ENCODE measurements at regions not wholly inside any gene's neighbourhood (a gene's known extent, or its start where the extent isn't known, plus 50 kb on each side); places are given as distances from the start of the nearest gene placed in this dataset.

- H3K27me3 ChIP-seq, result no peaks in the 10 kb centered on the region
- DNase-seq (ENCODE audit: low spot score), result no peak
- no peaks in the 10 kb centered on the region for H3K36me3 ChIP-seq
- H3K9me3 ChIP-seq, result no peaks in the 10 kb centered on the region
- TF ChIP-seq CTCF (IDR thresholded peaks at IDR 0.05), result no peak
- H3K27ac ChIP-seq, result no peak overlapping the region
- no peaks in the 10 kb centered on the region for H3K4me1 ChIP-seq
- no peak overlapping the region for H3K4me3 ChIP-seq
Observed at GRCh38 chr11:70913715-70914231, 338.6 kb downstream of the SHANK2 start.

GRCh38 chr11:70914496-70914895, 337.9 kb downstream of the SHANK2 start:
- Histone ChIP-seq H3K27me3 (no peaks in the 10 kb centered on the region), H3K4me3 (no peak overlapping the region), H3K27ac (no peak overlapping the region), H3K36me3 (no peaks in the 10 kb centered on the region), H3K9me3 (no peaks in the 10 kb centered on the region), H3K4me1 (no peaks in the 10 kb centered on the region)
- TF ChIP-seq CTCF (IDR thresholded peaks at IDR 0.05), result no peak
- no peak for DNase-seq (ENCODE audit: low spot score)

- Histone ChIP-seq H3K27ac (no peak overlapping the region), H3K36me3 (no peaks in the 10 kb centered on the region), H3K9me3 (peaks cover 0 to 7% of the 10 kb centered on the region in 2 donors), H3K4me3 (no peak overlapping the region), H3K4me1 (no peaks in the 10 kb centered on the region), H3K27me3 (no peaks in the 10 kb centered on the region)
- TF ChIP-seq CTCF (IDR thresholded peaks at IDR 0.05), result no peak
- DNase-seq (ENCODE audit: low spot score), result no peak
Observed at GRCh38 chr11:70915158-70915985, 337.0 kb downstream of the SHANK2 start.

GRCh38 chr11:70916351-70916750, 336.0 kb downstream of the SHANK2 start:
- H3K27ac ChIP-seq, result no peak overlapping the region
- H3K9me3 ChIP-seq, result peaks cover 6 to 16% of the 10 kb centered on the region in 2 donors
- no peaks in the 10 kb centered on the region for H3K36me3 ChIP-seq
- no peak for DNase-seq (ENCODE audit: low spot score)
- TF ChIP-seq CTCF (IDR thresholded peaks at IDR 0.05), result no peak
- H3K4me3 ChIP-seq, result no peak overlapping the region
- no peaks in the 10 kb centered on the region for H3K4me1 ChIP-seq
- H3K27me3 ChIP-seq, result no peaks in the 10 kb centered on the region

GRCh38 chr11:70918242-70918641, 334.1 kb downstream of the SHANK2 start:
- Histone ChIP-seq H3K27me3 (no peaks in the 10 kb centered on the region), H3K27ac (no peak overlapping the region), H3K9me3 (peaks cover 6 to 34% of the 10 kb centered on the region in 2 donors), H3K4me3 (no peak overlapping the region), H3K4me1 (no peaks in the 10 kb centered on the region), H3K36me3 (no peaks in the 10 kb centered on the region)
- TF ChIP-seq CTCF (IDR thresholded peaks at IDR 0.05), result no peak
- no peak for DNase-seq (ENCODE audit: low spot score)

All from right atrium auricular region (tissue), 2 donors.